ENCODE measurements at regions not wholly inside any gene's neighbourhood (a gene's known extent, or its start where the extent isn't known, plus 50 kb on each side); places are given as distances from the start of the nearest gene placed in this dataset.
"Not testable (repeated sequence)": the region's sequence is repeated elsewhere in the genome, so short reads cannot be mapped to it uniquely, and the experiment has no call there.

- H3K27me3 ChIP-seq; H3K36me3 ChIP-seq; DNase-seq; intact Hi-C loops (cut with DNase I; ENCODE audit: low total_unique reads); H3K4me3 ChIP-seq; H3K27ac ChIP-seq; H3K9me3 ChIP-seq: not testable (repeated sequence)
- H3K4me1 ChIP-seq: peaks cover 0 to 10% (median 2%) of the 10 kb centered on the region in 4 donors
Observed at GRCh38 chr2:111533557-111534247, 350.3 kb downstream of the ANAPC1 start.

- Histone ChIP-seq H3K27ac (peak overlapping the region in 1 of 2 donors; percentile 21), H3K4me3 (no peak overlapping the region), H3K9me3 (no peaks in the 10 kb centered on the region), H3K4me1 (peaks cover 0 to 10% (median 2%) of the 10 kb centered on the region in 4 donors), H3K36me3 (no peaks in the 10 kb centered on the region), H3K27me3 (no peaks in the 10 kb centered on the region)
- TF ChIP-seq CTCF (IDR thresholded peaks at IDR 0.05): no peak
- no peak for DNase-seq
- intact Hi-C loops (cut with DNase I; ENCODE audit: low total_unique reads): no loop called here
Observed at GRCh38 chr2:111534910-111535352, 349.1 kb downstream of the ANAPC1 start.

DNA sequence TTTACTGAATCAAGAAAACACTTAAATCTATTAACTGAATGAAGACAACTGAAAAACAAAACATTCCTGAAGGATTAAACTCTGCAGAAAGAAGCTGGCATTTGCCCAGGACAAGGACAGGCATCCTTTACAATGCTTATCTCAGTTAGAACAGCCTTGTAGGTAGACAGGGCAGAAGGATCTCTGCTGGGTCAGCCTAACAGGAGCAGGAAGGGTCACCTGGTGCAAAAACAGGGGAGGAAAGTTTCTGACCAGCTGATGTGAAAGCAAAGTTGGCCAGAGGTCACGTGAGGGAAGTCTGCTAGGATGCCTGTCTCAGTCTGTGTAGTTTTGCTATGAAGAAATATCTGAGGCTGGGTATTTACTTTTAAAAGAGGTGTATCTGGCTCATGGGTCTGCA, 348.6 kb downstream of the ANAPC1 start:
- Histone ChIP-seq H3K4me3 (no peak overlapping the region), H3K27ac (peak overlapping the region in 1 of 2 donors; percentile 21), H3K4me1 (peaks cover 0 to 10% (median 2%) of the 10 kb centered on the region in 4 donors), H3K36me3 (no peaks in the 10 kb centered on the region), H3K9me3 (no peaks in the 10 kb centered on the region), H3K27me3 (no peaks in the 10 kb centered on the region)
- DNase-seq: no peak
- intact Hi-C loops (cut with DNase I; ENCODE audit: low total_unique reads): no loop called here
- no peak for TF ChIP-seq CTCF (IDR thresholded peaks at IDR 0.05)

GRCh38 chr2:111537078-111537655, 346.8 kb downstream of the ANAPC1 start:
- intact Hi-C loops (cut with DNase I; ENCODE audit: low total_unique reads): no loop called here
- no peaks in the 10 kb centered on the region for H3K9me3 ChIP-seq
- H3K4me1 ChIP-seq: peaks cover 0 to 10% (median 2%) of the 10 kb centered on the region in 4 donors
- DNase-seq: no peak
- no peaks in the 10 kb centered on the region for H3K36me3 ChIP-seq
- no peak overlapping the region for H3K4me3 ChIP-seq
- TF ChIP-seq CTCF (IDR thresholded peaks at IDR 0.05): no peak
- no peaks in the 10 kb centered on the region for H3K27me3 ChIP-seq
- no peak overlapping the region for H3K27ac ChIP-seq

DNA sequence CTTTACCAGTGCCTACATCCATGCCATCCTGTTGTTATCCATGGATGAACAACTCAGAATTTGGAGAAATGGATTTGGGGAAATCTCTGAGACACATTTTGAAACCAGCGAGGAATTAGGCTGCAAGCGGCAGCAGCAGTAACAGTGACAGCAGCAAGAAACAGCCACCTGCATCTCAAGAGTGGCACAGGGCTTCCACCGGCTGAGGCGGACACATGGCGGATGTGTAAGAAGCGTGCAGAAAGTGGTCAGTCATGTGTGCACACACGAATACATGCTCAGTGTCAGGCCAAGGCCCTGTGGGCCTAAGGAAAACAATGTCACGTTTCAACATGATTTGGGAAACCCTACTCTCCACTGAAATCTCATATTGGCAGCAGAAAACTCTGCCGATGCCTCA, 344.0 kb downstream of the ANAPC1 start:
- DNase-seq; H3K27me3 ChIP-seq; H3K4me1 ChIP-seq; H3K27ac ChIP-seq; intact Hi-C loops (cut with DNase I; ENCODE audit: low total_unique reads); H3K4me3 ChIP-seq; H3K36me3 ChIP-seq; H3K9me3 ChIP-seq: not testable (repeated sequence)

- H3K4me3 ChIP-seq; H3K27me3 ChIP-seq; intact Hi-C loops (cut with DNase I; ENCODE audit: low total_unique reads); H3K9me3 ChIP-seq; DNase-seq; H3K36me3 ChIP-seq; H3K27ac ChIP-seq; H3K4me1 ChIP-seq: not testable (repeated sequence)
Observed at GRCh38 chr2:111542120-111542774, 341.7 kb downstream of the ANAPC1 start.

DNA sequence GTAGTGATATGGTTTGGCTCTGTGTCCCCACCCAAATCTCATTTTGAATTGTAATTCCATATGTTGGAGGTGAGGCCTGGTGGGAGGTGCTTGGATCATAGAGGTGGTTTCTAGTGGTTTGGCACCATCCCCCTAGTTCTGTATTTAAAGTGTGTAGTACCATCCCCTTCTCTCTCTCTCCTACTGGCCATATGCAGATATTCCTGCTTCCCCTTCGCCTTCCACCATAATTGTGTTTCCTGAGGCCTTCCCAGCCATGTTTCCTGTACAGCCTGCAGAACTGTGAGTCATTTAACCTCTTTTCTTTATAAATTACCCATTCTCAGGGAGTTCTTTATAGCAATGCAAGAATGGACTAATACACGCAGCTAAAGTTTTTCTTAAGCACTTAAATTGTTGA, 340.0 kb downstream of the ANAPC1 start:
- H3K27ac ChIP-seq; H3K4me3 ChIP-seq; intact Hi-C loops (cut with DNase I; ENCODE audit: low total_unique reads); H3K36me3 ChIP-seq; H3K9me3 ChIP-seq; DNase-seq; H3K27me3 ChIP-seq; H3K4me1 ChIP-seq: not testable (repeated sequence)

GRCh38 chr2:111545723-111546431, 338.1 kb downstream of the ANAPC1 start:
- H3K36me3 ChIP-seq; intact Hi-C loops (cut with DNase I; ENCODE audit: low total_unique reads); DNase-seq; H3K4me3 ChIP-seq; H3K27me3 ChIP-seq; H3K4me1 ChIP-seq; H3K27ac ChIP-seq; H3K9me3 ChIP-seq: not testable (repeated sequence)

DNA sequence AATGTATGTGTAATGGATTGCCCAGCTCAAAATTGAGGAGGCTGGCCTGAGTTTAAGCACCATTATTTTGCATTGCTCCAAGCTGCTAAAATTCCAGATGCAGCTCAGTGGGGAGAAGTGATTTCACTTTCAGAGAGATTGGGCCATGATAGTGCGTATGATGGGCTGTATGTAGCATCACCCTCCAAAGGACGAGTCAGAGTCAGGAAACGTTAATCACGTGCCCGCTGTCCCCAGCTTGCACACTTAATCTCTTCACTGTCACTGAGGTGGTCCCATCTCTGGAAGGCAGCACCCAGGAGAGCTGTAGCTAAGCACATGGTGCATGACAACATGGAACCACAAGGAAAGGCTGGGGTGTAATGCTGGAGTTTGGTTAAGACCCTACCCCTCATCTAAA, 337.4 kb downstream of the ANAPC1 start:
- DNase-seq; H3K36me3 ChIP-seq; H3K27me3 ChIP-seq; H3K27ac ChIP-seq; H3K4me1 ChIP-seq; H3K4me3 ChIP-seq; intact Hi-C loops (cut with DNase I; ENCODE audit: low total_unique reads); H3K9me3 ChIP-seq: not testable (repeated sequence)

- intact Hi-C loops (cut with DNase I; ENCODE audit: low total_unique reads); DNase-seq: not testable (repeated sequence)
Observed at GRCh38 chr2:111549174-111549573, 334.8 kb downstream of the ANAPC1 start.

More at GRCh38 chr2:111549174-111549573, 334.8 kb downstream of the ANAPC1 start:
- not testable (repeated sequence) for H3K4me1 ChIP-seq, H3K4me3 ChIP-seq, H3K27me3 ChIP-seq, H3K36me3 ChIP-seq, H3K27ac ChIP-seq, H3K9me3 ChIP-seq

All from tibial artery (tissue), 4 donors.